BE2C (cell line): ENCODE measurements at regions not wholly inside any gene's neighbourhood (a gene's known extent, or its start where the extent isn't known, plus 50 kb on each side); places are given as distances from the start of the nearest gene placed in this dataset.
"Not testable (repeated sequence)": the region's sequence is repeated elsewhere in the genome, so short reads cannot be mapped to it uniquely, and the experiment has no call there.

Source experiments
- DNase-seq: peaks from one replicate; pipeline ENCODE4 v3.0.0-alpha.2; 2020
- H3K27me3 ChIP-seq: fragments of 250-450 bp; sonication (Bioruptor Pico); 2 replicates; pipeline ENCODE4 v1.5.1; 2020; ENCODE audit warnings: mild to moderate bottlenecking
- H3K36me3 ChIP-seq: fragments of 250-450 bp; sonication (Bioruptor Pico); 2 replicates; pipeline ENCODE4 v1.5.1; 2020; ENCODE audit warnings: mild to moderate bottlenecking
- H3K4me1 ChIP-seq: fragments of 250-450 bp; sonication (Bioruptor Pico); 2 replicates; pipeline ENCODE4 v1.5.1; 2020
- H3K4me3 ChIP-seq: 2 replicates; pipeline ENCODE4 v1.5.1; 2011; ENCODE audit warnings: low read depth, low read length
- H3K9me3 ChIP-seq: fragments of 250-450 bp; sonication (Bioruptor Pico); 2 replicates; pipeline ENCODE4 v1.5.1; 2020
- CTCF ChIP-seq: IDR thresholded peaks from 2 replicates; pipeline ENCODE4 v1.5.1; 2012; ENCODE audit warnings: mild to moderate bottlenecking, low read depth, low read length

DNA sequence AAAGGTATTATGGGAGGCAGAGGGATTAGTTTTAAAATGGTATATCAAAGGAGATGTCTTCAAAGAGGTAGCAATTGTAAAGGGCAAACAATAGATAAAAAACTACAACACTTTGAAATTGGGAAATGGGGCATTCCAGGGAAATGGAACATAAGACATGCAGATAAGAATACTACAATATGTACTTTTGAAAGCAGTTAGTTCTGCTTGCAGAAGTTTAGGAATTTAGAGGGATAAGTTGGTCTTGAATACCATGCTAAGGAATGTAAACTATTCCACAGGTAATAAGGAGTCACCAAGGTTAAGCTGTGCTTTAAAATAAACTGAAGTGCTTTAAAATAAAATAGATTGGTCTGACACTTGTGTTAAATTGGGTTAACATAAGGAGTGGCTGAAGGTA lies 571.7 kb upstream of the ACVR2A start:
- no peak overlapping the region for H3K4me3 ChIP-seq
- no peaks in the 10 kb centered on the region for H3K4me1 ChIP-seq
- H3K9me3 ChIP-seq: no peaks in the 10 kb centered on the region
- no peaks in the 10 kb centered on the region for H3K27me3 ChIP-seq
- TF ChIP-seq CTCF: no peak
- no peaks in the 10 kb centered on the region for H3K36me3 ChIP-seq
- no peak for DNase-seq

- not testable (repeated sequence) for H3K36me3 ChIP-seq, H3K4me3 ChIP-seq, DNase-seq, H3K9me3 ChIP-seq, H3K4me1 ChIP-seq, H3K27me3 ChIP-seq
These were observed 575.2 kb upstream of the ACVR2A start for GRCh38 chr2:147269581-147269980.

GRCh38 chr2:147260241-147260640 lies 584.6 kb upstream of the ACVR2A start:
- Histone ChIP-seq H3K9me3 (no peaks in the 10 kb centered on the region), H3K27me3 (no peaks in the 10 kb centered on the region), H3K4me3 (no peak overlapping the region), H3K36me3 (no peaks in the 10 kb centered on the region), H3K4me1 (no peaks in the 10 kb centered on the region)
- DNase-seq: no peak
- TF ChIP-seq CTCF: no peak

GRCh38 chr2:147255812-147256211 lies 589.0 kb upstream of the ACVR2A start:
- Histone ChIP-seq H3K4me1 (no peaks in the 10 kb centered on the region), H3K27me3 (no peaks in the 10 kb centered on the region), H3K4me3 (no peak overlapping the region), H3K36me3 (no peaks in the 10 kb centered on the region), H3K9me3 (no peaks in the 10 kb centered on the region)
- TF ChIP-seq CTCF: no peak
- DNase-seq: no peak

GRCh38 chr2:147250652-147251356 lies 594.0 kb upstream of the ACVR2A start:
- no peak for TF ChIP-seq CTCF
- Histone ChIP-seq H3K4me3 (no peak overlapping the region), H3K27me3 (no peaks in the 10 kb centered on the region), H3K9me3 (no peaks in the 10 kb centered on the region), H3K4me1 (no peaks in the 10 kb centered on the region), H3K36me3 (no peaks in the 10 kb centered on the region)
- no peak for DNase-seq

DNA sequence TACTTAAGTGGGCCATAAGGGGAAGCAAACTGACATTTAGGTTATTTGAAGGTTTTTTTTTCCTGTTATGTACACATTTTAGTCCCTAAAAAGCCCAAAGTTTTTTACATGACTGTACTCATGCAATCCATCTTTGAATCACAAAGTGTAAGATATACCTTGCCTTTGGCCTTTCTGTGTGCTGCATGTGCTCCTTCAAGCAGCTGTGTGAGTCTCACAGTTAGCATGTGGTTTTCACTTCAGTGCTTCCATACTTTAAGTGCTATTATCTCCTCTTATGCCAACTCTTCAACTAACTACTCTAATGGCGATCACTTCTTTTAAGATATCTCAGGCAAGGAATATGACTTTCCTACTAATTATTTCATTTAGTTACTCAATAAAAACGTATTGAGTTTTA lies 597.1 kb upstream of the ACVR2A start:
- no peak for TF ChIP-seq CTCF
- Histone ChIP-seq H3K27me3 (no peaks in the 10 kb centered on the region), H3K36me3 (no peaks in the 10 kb centered on the region), H3K4me1 (no peaks in the 10 kb centered on the region), H3K9me3 (no peaks in the 10 kb centered on the region), H3K4me3 (no peak overlapping the region)
- no peak for DNase-seq
